ENCODE measurements at regions not wholly inside any gene's neighbourhood (a gene's known extent, or its start where the extent isn't known, plus 50 kb on each side); places are given as distances from the start of the nearest gene placed in this dataset.

- Histone ChIP-seq H3K4me3 (no peak overlapping the region), H3K27me3 (no peaks in the 10 kb centered on the region), H3K27ac (no peak overlapping the region), H3K9me3 (replicated peaks) (no peaks in the 10 kb centered on the region), H3K36me3 (no peaks in the 10 kb centered on the region), H3K4me1 (no peaks in the 10 kb centered on the region)
- DNase-seq: no peak
Observed at GRCh38 chr15:95377258-95377852, 953.1 kb upstream of the NR2F2 start.

GRCh38 chr15:95394186-95395067 lies 936.1 kb upstream of the NR2F2 start:
- DNase-seq: peak in 1 of 2 experiments; percentile 10
- Histone ChIP-seq H3K27ac (no peak overlapping the region), H3K4me3 (no peak overlapping the region), H3K4me1 (no peaks in the 10 kb centered on the region), H3K36me3 (no peaks in the 10 kb centered on the region), H3K9me3 (replicated peaks) (no peaks in the 10 kb centered on the region), H3K27me3 (no peaks in the 10 kb centered on the region)

DNA sequence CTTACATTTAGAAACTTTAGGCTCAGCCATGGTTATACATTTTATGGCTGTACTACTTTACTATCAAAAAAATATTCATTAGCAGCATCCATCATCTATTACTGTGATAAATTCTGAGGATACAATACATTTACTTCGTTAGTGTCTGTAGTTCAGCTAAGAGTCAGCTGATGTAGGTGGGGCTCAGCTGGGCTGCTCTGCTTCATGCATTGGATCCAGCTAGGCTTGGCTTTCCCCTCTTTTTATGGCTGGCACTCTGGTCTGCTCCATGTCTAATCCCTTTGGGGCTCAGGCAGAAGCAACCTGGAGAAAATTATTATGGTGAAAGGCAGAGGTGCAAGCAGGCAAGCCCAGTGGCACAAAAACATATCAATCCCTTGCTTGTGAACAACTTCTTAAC lies 930.1 kb upstream of the NR2F2 start:
- H3K36me3 ChIP-seq: no peaks in the 10 kb centered on the region
- no peak for DNase-seq
- H3K4me3 ChIP-seq: no peak overlapping the region
- no peak overlapping the region for H3K27ac ChIP-seq
- no peaks in the 10 kb centered on the region for H3K9me3 ChIP-seq (replicated peaks)
- H3K4me1 ChIP-seq: no peaks in the 10 kb centered on the region
- no peaks in the 10 kb centered on the region for H3K27me3 ChIP-seq

GRCh38 chr15:95401587-95401986 lies 928.9 kb upstream of the NR2F2 start:
- Histone ChIP-seq H3K4me3 (no peak overlapping the region), H3K27me3 (no peaks in the 10 kb centered on the region), H3K36me3 (no peaks in the 10 kb centered on the region), H3K4me1 (no peaks in the 10 kb centered on the region), H3K27ac (no peak overlapping the region), H3K9me3 (replicated peaks) (no peaks in the 10 kb centered on the region)
- no peak for DNase-seq

DNA sequence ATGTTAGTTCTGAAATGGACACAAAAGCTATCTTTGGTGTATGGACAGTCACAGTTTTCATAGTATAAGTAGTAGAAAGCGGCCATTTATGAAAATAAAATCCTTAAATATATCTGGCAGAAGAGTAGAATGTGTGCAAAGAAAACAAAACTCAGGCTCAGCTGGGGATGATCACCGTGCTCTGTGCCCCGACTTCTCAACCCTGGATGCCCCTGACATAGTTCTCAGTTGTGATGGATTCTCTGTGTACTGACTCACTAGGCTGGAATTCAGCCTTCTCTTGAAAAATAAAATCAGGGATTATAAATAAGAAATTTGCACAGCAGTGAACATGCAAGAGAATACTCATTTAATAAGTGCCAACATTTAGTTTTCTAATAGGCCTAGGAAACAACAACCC lies 925.1 kb upstream of the NR2F2 start:
- DNase-seq: no peak
- H3K4me3 ChIP-seq: no peak overlapping the region
- H3K27me3 ChIP-seq: no peaks in the 10 kb centered on the region
- H3K9me3 ChIP-seq (replicated peaks): no peaks in the 10 kb centered on the region
- H3K27ac ChIP-seq: no peak overlapping the region
- no peaks in the 10 kb centered on the region for H3K4me1 ChIP-seq
- H3K36me3 ChIP-seq: no peaks in the 10 kb centered on the region

- H3K27ac ChIP-seq: no peak overlapping the region
Observed at GRCh38 chr15:95407534-95407933, 923.0 kb upstream of the NR2F2 start.

GRCh38 chr15:95409211-95409610 lies 921.3 kb upstream of the NR2F2 start:
- Histone ChIP-seq H3K36me3 (no peaks in the 10 kb centered on the region), H3K27me3 (no peaks in the 10 kb centered on the region), H3K9me3 (replicated peaks) (no peaks in the 10 kb centered on the region), H3K27ac (no peak overlapping the region), H3K4me3 (no peak overlapping the region), H3K4me1 (no peaks in the 10 kb centered on the region)
- DNase-seq: no peak

More at GRCh38 chr15:95407534-95407933, 923.0 kb upstream of the NR2F2 start:
- Histone ChIP-seq H3K9me3 (replicated peaks) (no peaks in the 10 kb centered on the region), H3K4me1 (no peaks in the 10 kb centered on the region), H3K36me3 (no peaks in the 10 kb centered on the region), H3K27me3 (no peaks in the 10 kb centered on the region), H3K4me3 (no peak overlapping the region)
- DNase-seq: no peak

DNA sequence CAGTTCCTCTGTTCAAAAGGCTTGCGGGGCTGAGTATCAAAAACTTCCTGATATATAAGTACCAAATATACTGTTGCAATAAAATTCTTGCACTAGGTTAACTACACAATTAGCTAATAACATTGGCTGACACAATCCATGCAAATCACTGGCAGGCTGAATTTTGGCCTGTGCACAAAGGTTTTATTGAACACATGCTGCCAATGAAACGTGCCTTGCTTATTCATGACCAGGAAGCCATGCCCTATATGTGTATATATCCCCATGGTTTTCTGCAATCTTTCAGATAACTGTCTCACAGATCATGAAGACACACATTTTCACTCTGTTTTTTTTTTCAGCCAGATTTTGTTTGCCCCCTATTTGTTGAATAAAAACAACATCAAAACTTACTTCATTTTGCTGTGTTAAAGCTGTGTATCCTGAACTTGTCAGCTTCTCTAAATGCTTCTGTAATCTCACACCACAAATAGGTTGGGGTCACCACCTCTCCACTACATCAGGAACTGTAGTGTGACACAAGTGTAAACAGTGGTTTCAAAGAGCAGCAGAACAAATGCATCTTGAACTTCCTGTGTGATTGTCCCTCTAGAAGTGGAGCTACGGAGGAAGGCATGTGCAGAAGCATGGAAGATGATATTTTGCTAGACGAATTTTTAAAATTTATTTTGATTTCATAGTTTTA lies 920.7 kb upstream of the NR2F2 start:
- peak in 1 of 2 experiments; percentile 16 for DNase-seq
- H3K9me3 ChIP-seq (replicated peaks): no peaks in the 10 kb centered on the region
- no peaks in the 10 kb centered on the region for H3K36me3 ChIP-seq
- no peak overlapping the region for H3K4me3 ChIP-seq
- H3K27ac ChIP-seq: no peak overlapping the region
- no peaks in the 10 kb centered on the region for H3K27me3 ChIP-seq
- no peaks in the 10 kb centered on the region for H3K4me1 ChIP-seq

DNA sequence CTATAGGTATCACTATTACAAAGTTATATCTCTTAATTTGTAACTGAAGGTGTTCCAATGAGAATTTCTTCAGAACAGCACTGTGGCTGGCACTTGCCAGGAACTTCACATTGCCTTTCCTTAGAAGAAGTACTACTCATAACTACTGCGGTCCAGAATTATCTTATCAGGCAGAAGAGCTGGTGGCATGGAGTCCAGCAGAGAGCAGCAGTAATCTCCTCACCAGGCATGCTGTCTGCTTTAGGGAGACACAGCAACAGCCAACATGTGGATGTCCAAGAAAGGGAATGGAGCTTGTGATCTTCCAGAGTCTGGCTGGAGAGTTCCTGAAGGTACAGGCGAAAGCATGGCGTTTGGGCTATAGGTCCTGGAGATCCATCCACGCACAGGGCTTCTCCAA lies 919.7 kb upstream of the NR2F2 start:
- no peaks in the 10 kb centered on the region for H3K27me3 ChIP-seq
- no peaks in the 10 kb centered on the region for H3K36me3 ChIP-seq
- H3K4me3 ChIP-seq: no peak overlapping the region
- DNase-seq: no peak
- H3K27ac ChIP-seq: no peak overlapping the region
- no peaks in the 10 kb centered on the region for H3K4me1 ChIP-seq
- no peaks in the 10 kb centered on the region for H3K9me3 ChIP-seq (replicated peaks)

DNA sequence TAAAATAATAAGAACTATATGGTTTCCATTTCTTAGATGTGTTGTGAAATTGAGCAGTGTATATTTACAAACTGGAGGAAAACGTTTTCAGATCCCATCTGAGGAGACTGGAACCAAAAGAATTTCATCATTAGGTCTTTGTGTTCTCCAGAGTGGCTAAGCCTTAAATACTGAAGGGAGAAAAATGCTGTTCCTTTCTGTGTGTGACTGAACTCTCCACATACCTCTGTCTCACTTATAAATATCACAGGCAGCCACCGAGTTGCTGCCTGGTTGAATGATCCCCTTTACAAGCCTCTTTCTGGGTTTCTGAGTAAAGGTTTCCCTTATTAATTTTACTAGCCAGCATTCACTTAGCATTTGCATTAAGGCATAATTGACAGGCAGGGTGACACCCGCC lies 913.9 kb upstream of the NR2F2 start:
- DNase-seq: no peak
- Histone ChIP-seq H3K9me3 (replicated peaks) (no peaks in the 10 kb centered on the region; the same call in 1 of the 2 replicates), H3K27ac (no peak overlapping the region), H3K27me3 (no peaks in the 10 kb centered on the region), H3K4me3 (no peak overlapping the region), H3K4me1 (no peaks in the 10 kb centered on the region), H3K36me3 (no peaks in the 10 kb centered on the region)

DNA sequence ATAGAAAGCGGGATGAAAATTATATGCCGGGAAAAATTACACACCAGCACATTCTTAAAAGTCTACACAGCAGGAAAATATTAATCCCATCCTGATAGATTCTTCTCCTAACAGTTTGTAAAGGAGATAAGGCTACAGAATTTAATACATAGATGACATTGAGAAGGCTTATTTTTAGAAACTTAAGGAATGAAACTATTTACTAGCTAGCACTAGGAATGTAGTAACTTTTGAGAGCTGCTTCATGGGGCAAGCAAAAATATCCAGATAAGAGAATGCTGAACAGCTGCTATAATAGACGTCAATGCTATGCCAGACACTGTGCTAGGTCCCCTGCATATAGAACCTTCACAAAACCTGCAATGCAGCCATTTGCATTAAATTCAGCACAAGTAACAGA lies 912.7 kb upstream of the NR2F2 start:
- no peak for DNase-seq
- Histone ChIP-seq H3K36me3 (no peaks in the 10 kb centered on the region), H3K4me3 (no peak overlapping the region), H3K9me3 (replicated peaks) (peaks cover 4% of the 10 kb centered on the region; the same call in 1 of the 2 replicates), H3K27ac (no peak overlapping the region), H3K27me3 (no peaks in the 10 kb centered on the region), H3K4me1 (no peaks in the 10 kb centered on the region)

- Histone ChIP-seq H3K4me3 (no peak overlapping the region), H3K36me3 (no peaks in the 10 kb centered on the region), H3K9me3 (replicated peaks) (peaks cover 7% of the 10 kb centered on the region; the same call in 1 of the 2 replicates), H3K27ac (no peak overlapping the region), H3K27me3 (no peaks in the 10 kb centered on the region), H3K4me1 (no peaks in the 10 kb centered on the region)
- no peak for DNase-seq
Observed at GRCh38 chr15:95422255-95422654, 908.2 kb upstream of the NR2F2 start.

DNA sequence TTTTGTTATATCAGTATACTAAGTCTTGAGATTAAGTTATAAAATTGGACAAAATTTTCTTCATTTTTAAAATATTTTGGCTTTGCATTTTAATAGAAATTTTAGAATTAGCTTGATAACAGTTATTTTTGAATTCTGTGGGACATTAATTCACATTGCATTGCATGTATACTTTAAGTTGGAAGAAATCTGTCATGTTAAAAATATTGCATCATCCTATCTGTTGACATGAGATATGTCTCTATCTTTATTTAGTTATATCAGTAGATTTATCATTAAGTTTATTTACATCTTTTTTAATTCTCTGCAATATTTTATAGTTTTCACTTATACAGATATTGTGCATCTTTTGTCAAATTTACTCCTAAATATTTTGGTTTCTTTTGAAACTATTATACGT lies 904.6 kb upstream of the NR2F2 start:
- no peaks in the 10 kb centered on the region for H3K36me3 ChIP-seq
- H3K9me3 ChIP-seq (replicated peaks): peaks cover 7% of the 10 kb centered on the region; the same call in 1 of the 2 replicates
- H3K27me3 ChIP-seq: no peaks in the 10 kb centered on the region
- no peak for DNase-seq
- H3K4me3 ChIP-seq: no peak overlapping the region
- H3K27ac ChIP-seq: no peak overlapping the region
- H3K4me1 ChIP-seq: no peaks in the 10 kb centered on the region; the same call in 1 of the 2 replicates

GRCh38 chr15:95429345-95429744 lies 901.2 kb upstream of the NR2F2 start:
- Histone ChIP-seq H3K4me3 (no peak overlapping the region), H3K9me3 (replicated peaks) (peaks cover 3% of the 10 kb centered on the region; the same call in 1 of the 2 replicates), H3K27me3 (no peaks in the 10 kb centered on the region), H3K36me3 (no peaks in the 10 kb centered on the region), H3K27ac (no peak overlapping the region), H3K4me1 (no peaks in the 10 kb centered on the region; the same call in 1 of the 2 replicates)
- peak; percentile 17 to 54 for DNase-seq

DNA sequence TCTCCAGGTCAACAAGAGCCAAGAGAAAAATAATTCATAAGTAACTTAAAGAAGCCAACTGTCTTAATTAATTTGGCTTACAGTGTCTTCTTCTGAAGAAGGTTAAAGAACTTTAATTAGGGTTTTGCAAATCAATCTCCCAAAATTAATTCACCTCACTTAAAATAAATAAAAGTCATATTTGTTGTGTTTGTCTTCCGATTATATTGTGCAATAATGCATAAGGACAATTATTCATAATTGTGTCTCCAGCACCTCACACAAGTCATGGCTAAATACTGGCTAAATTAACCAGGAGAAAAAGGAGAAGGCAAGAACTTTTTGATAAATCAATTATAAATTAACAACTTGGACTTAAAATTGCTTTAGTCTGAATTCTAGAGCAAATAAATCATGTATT lies 899.0 kb upstream of the NR2F2 start:
- Histone ChIP-seq H3K9me3 (replicated peaks) (peaks cover 2% of the 10 kb centered on the region; the same call in 1 of the 2 replicates), H3K4me1 (no peaks in the 10 kb centered on the region; the same call in 1 of the 2 replicates), H3K36me3 (no peaks in the 10 kb centered on the region), H3K27ac (no peak overlapping the region), H3K4me3 (no peak overlapping the region), H3K27me3 (no peaks in the 10 kb centered on the region)
- DNase-seq: no peak
